T-helper 1 cell treated with Interleukin-12 subunit alpha and Interleukin-12 subunit beta and Interleukin-4 antibody, amounts not matched to agents 30 ng/mL and 1 ng/mL, for 36 hours (primary cell): ENCODE measurements at regions not wholly inside any gene's neighbourhood (a gene's known extent, or its start where the extent isn't known, plus 50 kb on each side); places are given as distances from the start of the nearest gene placed in this dataset.

Source experiments
- intact Hi-C: fragments of 100-400 bp; cut with micrococcal nuclease; formaldehyde crosslinking; loops from one replicate; pipeline ENCODE4 v1.15.1; 2024

DNA sequence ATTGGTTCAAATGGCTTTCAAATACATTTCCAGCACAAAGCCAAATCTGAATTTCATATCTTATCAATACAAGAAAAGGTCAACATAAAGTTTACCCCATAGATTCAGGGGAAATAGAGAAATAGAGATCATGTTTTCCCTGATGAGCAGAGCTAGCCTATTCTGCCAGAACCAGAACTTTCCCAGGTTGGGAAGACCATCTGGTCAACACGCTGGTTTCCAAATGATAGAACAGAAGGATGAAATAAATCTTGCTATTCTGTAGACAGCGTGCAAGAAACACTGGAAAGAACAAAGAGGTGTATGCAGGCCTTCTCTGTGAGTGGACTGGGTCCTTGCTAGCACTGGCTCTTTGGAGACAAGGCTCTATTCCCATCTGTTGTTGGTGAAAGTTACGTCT is 350.6 kb downstream of the NDFIP2 start:
- intact Hi-C loops = no loop called here

- intact Hi-C loops = no loop called here
Observed at GRCh38 chr13:79830945-79831344, 350.0 kb downstream of the NDFIP2 start.

GRCh38 chr13:79830426-79830825 is 349.5 kb downstream of the NDFIP2 start:
- intact Hi-C loops = no loop called here

DNA sequence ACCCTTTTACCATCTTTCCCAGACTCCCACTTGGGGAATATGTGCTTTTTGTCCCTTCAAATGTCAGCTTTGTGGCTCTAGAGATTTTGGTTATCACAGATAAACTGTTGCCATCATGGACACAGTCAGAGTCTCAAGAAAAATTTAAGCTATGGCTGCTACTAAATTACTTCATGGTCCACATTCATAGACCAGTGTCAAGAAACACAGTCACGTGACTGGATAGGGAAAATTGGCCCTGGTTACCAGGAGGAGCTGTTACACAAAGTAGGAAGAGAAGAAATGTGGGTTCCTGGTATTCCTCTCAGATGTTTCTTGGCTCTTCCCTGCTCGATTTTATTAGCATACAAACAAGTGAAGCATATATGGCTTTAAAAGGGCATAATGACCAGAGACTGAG is 348.9 kb downstream of the NDFIP2 start:
- intact Hi-C loops = no loop called here

DNA sequence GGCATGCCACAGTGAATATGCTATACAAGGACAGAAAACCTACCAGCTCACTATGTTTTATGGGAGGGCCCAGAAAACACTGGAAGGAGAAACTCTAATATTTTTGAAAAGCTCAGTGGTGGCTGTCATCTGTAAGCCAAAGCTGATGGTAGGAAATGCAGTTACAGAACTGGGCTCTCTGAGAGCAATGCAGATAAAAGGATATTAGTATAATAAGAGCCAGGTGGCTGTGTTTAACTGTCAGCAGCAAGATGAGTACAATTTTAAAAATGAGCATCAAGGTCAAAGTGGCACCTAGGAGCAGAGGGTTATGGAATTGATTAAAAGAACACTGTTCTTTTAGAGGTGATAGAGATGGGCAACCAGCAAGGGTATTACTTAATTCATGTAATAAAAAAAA is 345.0 kb downstream of the NDFIP2 start:
- intact Hi-C loops = no loop called here

DNA sequence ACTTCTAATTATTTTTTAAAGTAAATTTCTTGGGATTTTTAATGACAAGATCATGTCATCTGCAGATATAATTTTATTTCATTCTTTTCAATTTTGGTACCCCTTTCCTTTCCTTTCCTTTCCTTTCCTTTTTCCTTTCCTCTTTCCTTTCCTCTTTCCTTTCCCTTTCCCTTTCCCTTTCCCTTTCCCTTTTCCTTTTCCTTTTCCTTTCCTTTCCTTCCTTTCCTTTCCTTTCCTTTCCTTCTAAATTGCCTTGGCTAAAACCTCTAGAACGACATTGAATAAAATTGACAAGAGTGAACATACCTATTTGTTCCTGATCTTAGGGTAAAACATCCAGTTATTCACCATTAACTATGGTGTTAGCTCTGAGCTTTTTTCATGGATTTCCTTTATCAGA is 334.1 kb downstream of the NDFIP2 start:
- intact Hi-C loops = no loop called here

- intact Hi-C loops = no loop called here
Observed at GRCh38 chr13:79812070-79812850, 331.3 kb downstream of the NDFIP2 start.

- intact Hi-C loops = no loop called here
Observed at GRCh38 chr13:79811170-79811569, 330.2 kb downstream of the NDFIP2 start.

- intact Hi-C loops = no loop called here
Observed at GRCh38 chr13:79810669-79811068, 329.7 kb downstream of the NDFIP2 start.

- intact Hi-C loops = no loop called here
Observed at GRCh38 chr13:79810018-79810417, 329.1 kb downstream of the NDFIP2 start.

- intact Hi-C loops = no loop called here
Observed at GRCh38 chr13:79808475-79808874, 327.5 kb downstream of the NDFIP2 start.

DNA sequence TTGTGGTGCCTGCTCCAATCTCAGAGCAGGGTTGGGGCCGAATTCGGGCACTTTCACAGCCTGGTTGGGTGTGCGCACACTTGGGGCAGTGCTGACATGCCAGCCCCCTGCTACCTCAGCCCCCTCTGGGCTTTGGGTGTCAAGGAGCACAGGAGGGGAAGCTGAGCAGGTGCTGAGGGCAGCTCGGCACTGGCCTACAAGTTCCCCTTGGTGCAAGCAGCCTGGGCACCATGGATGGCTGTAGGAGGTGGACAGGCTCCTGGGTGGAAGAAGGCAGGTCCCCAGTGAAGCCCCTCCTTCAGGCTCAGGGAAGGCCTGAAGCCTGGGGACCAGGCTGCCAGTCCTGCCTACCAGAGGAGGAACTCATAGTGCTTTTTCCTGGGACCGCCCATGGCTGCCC is 326.6 kb downstream of the NDFIP2 start:
- intact Hi-C loops = no loop called here

DNA sequence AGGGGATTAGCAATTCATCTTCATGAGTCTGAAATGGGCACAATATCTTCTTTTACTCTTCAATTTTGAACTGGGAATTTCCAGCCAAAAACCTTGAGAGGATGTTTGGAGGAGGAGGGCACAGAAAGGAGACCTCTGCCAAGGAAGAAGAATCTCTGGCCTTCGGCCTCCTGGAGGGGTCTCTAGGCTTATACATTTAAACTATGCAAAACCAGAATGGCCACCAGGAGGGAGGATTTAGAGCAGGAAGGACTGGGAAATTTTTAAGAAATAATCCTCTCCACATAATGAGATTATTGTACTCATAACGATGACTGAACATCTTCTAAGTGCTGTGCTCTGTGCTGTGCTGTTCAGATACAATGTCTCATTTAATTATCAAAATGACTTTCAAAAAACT is 325.9 kb downstream of the NDFIP2 start:
- intact Hi-C loops = no loop called here

GRCh38 chr13:79805317-79805716 is 324.4 kb downstream of the NDFIP2 start:
- intact Hi-C loops = no loop called here

- intact Hi-C loops = no loop called here
Observed at GRCh38 chr13:79803989-79804388, 323.0 kb downstream of the NDFIP2 start.

DNA sequence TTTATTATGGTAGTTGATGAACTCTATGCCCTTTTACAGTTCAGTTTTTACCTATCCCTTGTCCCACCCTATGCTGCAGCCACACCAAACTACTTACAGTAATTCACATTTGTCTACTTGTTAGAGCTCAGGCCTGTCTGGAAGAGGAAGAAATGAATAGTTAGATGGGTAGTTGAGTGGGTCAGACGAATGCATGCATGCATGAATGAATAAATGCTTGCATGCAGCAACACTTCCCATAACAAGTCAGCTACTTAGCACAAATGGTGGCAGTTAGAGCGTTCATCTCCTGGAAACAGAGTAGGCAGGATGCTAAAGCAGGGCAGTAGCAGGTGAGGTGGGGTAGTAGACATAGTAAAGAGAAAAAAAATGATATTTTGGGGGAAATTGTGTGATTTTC is 322.3 kb downstream of the NDFIP2 start:
- intact Hi-C loops = no loop called here

DNA sequence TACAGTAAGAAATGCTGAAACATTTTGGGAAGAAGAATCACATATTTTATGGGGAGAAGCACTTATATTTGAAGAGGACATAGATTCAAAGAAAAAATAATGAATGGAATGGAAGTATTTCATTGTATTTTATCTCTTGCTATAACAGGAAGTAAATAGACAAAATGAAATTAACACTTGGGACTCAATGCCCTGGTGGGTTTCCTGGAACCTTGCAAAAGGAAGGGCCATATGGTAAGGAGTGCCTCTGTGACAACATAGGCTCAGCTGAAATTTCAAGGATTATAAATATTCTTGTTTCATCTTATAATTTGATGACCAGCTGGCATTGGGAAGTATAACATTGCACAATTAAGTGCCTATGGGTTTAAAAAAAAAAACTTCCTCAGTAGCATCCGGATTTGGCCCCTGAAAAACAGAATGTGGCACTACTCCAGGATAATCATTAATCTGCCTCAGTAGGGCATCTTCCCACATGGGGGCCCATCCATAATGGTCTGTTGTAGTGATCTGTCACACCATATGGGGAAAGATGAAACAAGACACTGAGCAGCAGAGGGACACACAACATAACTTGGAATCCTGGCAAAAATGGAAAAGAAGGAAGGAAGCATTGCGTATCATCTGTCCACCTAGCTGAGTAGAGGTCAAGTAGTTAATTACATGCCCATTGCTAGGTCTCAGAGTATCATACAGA is 321.6 kb downstream of the NDFIP2 start:
- intact Hi-C loops = no loop called here

- intact Hi-C loops = no loop called here
Observed at GRCh38 chr13:79799059-79799867, 318.3 kb downstream of the NDFIP2 start.

- intact Hi-C loops = no loop called here
Observed at GRCh38 chr13:79796136-79796535, 315.2 kb downstream of the NDFIP2 start.

- intact Hi-C loops = no loop called here
Observed at GRCh38 chr13:79794931-79795330, 314.0 kb downstream of the NDFIP2 start.

DNA sequence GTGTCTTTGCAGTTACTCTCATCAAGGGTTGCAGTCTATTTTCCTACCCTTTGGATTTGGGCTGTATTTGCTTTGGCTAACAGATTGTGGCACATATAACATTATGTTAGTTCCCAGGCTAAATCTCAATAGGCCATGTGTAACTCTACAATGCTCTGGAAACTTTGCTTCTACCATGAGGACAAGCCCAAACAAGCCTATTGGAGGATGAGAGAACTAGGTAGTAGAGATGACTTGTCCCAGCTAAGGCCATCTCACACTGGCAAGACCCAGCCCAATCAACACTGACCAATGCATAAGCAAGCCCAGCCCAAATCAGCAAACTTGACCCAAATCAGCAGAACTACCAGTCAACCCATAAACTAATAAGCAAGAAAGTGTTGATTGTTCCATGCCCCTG is 311.8 kb downstream of the NDFIP2 start:
- intact Hi-C loops = no loop called here

GRCh38 chr13:79791471-79792042 is 310.6 kb downstream of the NDFIP2 start:
- intact Hi-C loops = no loop called here
